HG03469 (cell line): ENCODE measurements at regions not wholly inside any gene's neighbourhood (a gene's known extent, or its start where the extent isn't known, plus 50 kb on each side); places are given as distances from the start of the nearest gene placed in this dataset.

Experiments
- ATAC-seq: cut with Tn5 transposase; IDR thresholded peaks from one replicate; pipeline ENCODE4 v1.9.1; 2021; ENCODE audit warnings: mild to moderate bottlenecking, moderate library complexity, moderate number of reproducible peaks; ENCODE audit not compliant: unreplicated experiment

- no peak for ATAC-seq
Measured at GRCh38 chr21:26784974-26785373, 60.2 kb downstream of the ADAMTS1 start.

GRCh38 chr21:26783466-26784195, 61.6 kb downstream of the ADAMTS1 start:
- ATAC-seq: no peak

- ATAC-seq: no peak
Measured at GRCh38 chr21:26782747-26783146, 62.5 kb downstream of the ADAMTS1 start.

- ATAC-seq: no peak
Measured at GRCh38 chr21:26782331-26782730, 62.9 kb downstream of the ADAMTS1 start.

DNA sequence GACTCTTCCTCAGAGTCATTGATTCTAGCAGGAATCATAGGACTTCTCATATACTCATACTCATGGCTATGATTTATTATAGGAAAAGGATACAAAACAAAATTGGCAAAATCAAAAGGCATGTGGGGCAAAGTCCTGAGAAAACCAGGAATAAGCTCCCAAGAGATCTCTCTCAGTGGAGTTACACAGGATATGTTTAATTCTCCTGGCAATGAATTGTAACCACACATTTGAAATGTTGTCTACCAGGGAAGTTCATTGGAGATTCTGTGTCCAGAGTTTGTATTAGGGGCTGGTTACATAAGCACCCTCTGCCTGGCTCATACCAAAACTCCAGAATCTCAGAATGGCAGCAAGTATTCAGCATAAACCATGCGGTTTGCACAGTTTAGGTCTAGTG, 63.9 kb downstream of the ADAMTS1 start:
- ATAC-seq: no peak

GRCh38 chr21:26777166-26777565, 68.0 kb downstream of the ADAMTS1 start:
- no peak for ATAC-seq

GRCh38 chr21:26776310-26777021, 68.7 kb downstream of the ADAMTS1 start:
- ATAC-seq: no peak

DNA sequence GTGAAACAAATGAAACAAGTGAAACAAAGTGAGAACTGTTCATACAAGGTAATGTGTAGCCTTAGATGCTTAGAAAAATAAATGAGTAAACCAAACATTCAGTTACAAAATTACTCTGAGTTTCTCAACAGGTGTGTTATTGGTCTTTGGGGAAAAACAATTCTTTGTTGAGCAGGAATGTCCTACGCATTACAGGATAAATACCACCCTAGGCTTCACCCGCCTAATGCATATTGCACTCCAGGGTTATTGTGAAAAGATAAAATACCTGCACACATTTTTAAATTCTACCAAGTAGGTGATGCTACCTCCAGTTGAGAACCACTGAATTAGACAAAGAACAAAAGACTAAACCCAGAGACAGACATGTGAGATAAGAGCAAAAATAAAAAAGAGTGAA, 72.2 kb downstream of the ADAMTS1 start:
- ATAC-seq: no peak

DNA sequence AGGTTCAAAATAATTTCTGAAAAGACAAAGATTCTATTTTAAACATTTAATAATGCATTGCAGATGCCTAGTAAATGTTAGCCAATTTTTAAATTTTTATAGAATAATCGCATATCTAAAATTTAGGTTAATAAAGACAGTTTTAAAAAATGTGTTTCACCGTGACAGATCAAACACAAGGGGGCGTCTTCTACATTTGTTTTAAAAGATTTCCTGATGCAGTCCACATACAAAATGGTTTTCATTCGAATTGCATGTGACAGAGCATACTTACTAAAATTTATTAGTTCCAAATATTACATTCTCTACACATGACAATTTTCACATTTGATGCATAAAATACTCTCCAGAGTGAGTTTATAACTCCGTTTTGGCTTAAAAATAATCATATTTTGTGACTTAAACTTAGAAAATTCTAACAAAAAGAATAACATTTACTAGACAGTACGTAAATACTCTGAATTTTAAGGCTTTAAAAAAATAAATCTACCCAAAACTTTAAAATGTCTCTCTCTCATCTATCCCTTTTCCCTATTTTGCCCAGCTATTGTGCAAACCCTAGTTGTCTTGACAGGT, 75.5 kb downstream of the ADAMTS1 start:
- no peak for ATAC-seq

GRCh38 chr21:26766826-26767325, 78.3 kb downstream of the ADAMTS1 start:
- no peak for ATAC-seq

DNA sequence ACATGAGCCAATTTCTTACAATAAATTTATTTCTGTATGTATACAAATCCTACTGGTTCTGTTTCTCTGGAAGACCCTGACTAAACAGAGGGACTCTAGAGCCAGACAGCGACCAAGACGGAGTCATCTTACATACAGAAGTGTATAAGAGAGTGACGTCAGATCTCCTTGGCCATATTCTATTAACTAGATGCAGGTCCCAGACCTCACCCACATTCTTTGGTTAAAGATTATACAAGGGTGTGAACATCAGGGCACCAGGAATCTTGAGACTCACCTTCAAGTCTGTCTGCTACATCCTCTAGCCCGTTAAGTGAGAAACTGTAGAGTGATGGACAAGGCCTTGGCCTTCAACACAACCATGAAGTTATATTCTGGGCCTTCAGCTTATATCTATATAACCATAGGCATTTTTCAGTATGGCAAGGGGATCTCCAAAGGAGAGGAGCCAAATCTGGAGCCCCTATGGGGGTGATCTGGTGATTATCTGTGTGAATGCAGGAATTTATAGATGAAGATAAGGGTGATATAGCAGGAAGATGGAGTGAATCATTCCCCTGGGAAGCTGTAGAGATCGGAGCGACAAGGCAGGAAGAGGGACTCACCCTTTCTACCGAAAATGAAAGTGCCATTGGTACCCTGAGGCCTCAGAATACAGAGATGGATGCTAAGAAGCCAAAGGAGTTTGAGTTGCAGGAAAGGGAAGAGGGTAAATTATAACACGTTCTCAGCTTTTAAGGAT, 83.9 kb downstream of the ADAMTS1 start:
- no peak for ATAC-seq

GRCh38 chr21:26759731-26760130, 85.5 kb downstream of the ADAMTS1 start:
- ATAC-seq: no peak

GRCh38 chr21:26758083-26758880, 86.9 kb downstream of the ADAMTS1 start:
- no peak for ATAC-seq

DNA sequence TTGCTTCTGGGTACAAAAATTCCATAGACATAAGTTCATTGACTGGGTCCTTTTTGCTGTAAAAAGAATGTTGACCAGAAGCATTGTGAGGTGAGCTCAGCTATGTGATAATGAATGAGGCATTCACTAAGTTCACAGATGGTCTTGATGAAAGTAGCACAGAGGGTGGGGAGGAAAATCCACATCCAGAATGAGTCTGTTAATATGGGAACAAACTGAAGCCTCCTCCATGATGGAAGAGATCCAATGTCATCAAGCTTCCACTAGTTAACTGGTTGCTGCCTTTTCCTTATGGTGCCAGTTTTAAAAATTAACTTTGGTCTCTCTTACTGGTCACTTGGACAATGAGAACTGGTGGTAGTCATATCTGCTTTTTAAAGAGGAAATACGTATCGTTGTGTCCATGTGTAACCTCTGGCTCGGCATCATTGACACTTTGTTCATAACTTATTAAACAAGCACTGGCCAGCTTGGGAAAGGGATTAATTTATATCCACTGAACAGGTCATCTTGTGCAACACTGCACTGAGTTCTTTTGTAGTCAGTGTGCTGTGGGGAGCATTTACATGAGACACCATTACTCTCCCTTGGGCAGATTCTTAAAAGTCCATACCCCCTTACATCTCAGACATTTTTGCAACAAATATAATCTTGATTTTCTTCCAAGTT, 88.6 kb downstream of the ADAMTS1 start:
- no peak for ATAC-seq

DNA sequence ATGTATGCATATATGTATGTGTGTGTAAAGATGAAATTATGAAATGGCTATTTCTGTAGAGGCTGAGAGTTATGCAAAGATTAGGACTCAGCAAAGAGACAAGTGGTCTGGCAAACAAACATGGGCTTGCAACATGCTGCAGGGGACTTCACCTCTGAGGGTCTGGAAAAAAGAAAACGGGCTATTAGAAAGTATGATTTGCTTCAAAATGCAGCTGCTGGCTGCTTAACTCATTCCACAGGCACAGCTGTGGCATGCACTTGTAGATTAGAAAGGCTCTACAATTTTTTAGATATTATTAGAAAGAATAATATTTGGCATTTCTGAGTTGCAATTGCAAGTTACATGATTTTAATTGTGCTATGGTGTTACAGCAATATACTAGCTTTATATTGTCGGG, 90.4 kb downstream of the ADAMTS1 start:
- no peak for ATAC-seq

- ATAC-seq: no peak
Measured at GRCh38 chr21:26753822-26754221, 91.4 kb downstream of the ADAMTS1 start.

DNA sequence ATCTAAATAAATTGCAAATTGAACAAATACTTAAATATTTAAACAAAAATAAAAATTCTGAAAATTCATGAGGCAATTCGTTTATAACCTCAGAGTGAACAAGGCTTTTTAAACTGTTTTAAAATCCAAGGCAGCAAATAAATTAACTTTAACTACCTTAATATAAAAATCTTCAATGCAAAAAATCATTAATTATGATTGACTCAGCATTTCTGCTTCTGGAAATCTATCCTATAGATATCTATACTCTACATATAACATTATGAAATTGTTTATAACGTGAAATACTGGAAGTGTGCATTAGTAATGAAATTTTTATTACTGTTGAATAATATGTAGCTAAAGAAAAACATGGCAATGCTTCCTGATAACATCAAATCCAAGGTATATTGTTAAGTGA, 92.4 kb downstream of the ADAMTS1 start:
- ATAC-seq: no peak

DNA sequence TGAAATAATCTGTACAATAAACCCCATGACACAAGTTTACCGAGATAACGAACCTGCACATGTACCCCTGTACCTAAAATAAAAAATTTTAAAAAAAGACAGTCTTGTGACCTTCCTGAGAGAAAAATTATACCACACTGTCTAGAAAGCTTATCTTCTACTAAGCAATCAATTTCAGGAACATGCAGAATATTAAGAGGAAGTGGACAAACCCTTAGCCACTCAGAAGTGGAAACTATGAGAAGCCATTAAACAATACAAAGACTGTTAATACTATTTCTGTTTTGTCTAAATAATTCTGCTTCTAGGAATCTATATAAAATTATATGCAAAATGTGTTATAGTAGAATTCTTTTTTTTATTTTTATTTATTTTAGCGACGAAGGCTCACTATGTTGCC, 93.9 kb downstream of the ADAMTS1 start:
- ATAC-seq: no peak

DNA sequence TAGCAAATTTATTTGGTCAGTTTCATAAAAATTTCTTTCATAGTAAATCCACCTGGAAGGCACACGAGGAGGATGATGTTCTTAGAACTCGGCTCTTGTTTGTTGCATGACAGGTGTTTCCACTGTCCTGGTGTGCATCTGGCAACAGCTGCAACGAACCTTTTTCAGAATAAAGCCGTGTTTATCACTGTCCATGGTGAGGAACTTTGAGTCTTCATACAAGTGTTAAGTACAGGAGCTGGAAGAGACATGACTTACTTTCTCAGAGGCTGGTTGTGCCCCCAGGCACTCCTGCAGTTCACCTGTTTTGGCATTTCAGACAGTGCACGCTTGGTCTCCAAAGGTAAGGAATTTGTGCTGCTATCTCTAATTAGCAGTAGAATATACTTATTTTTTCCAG, 97.1 kb downstream of the ADAMTS1 start:
- ATAC-seq: no peak

DNA sequence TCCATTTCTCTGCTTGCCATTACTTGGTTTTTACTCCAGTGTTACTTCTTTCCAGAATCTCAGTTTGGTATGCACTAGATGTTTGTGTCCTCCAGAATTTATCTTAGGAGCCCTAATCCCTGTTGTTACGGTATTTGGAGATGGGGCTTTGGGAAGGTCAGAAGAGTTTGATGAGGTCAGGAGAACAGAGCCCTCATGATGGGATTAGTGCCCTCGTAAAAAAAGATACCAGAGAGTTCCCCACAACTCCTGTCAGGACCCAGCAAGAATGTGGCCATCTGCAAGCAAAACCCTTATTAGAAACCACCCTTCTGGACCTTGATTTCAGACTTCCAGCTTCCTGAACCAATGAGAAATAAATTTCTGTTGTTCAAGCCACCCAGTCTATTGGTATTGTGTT, 98.0 kb downstream of the ADAMTS1 start:
- no peak for ATAC-seq
